ENCODE measurements at regions not wholly inside any gene's neighbourhood (a gene's known extent, or its start where the extent isn't known, plus 50 kb on each side); places are given as distances from the start of the nearest gene placed in this dataset.

DNA sequence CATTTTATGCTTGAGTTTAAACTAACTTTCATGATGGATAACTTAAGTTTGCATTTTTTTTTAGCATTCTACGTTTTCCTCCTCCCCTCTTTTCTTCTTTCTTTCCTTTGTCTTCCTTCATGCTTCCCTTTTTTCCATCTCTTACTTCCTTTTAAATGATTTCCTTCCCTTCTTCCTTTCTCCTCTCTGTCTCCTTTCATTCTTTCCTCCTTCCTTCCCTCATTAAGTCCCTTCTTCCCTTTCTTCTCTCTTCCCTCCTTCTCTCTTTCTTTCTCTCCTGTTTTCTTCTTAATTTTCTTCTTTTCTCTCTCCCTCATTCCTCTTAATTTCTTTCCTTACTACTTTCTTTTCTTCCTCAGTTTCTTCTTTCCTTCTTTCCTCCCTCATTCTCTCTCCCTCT, 376.0 kb downstream of the LRIG3 start:
- Histone ChIP-seq H3K9me3 (no peaks in the 10 kb centered on the region), H3K27ac (no peak overlapping the region), H3K27me3 (no peaks in the 10 kb centered on the region), H3K4me3 (no peak overlapping the region), H3K36me3 (no peaks in the 10 kb centered on the region), H3K4me1 (peaks cover 0 to 5% (median 0%) of the 10 kb centered on the region in 12 donors)
- DNase-seq (no peak), ATAC-seq (no peak)
- no peak for TF ChIP-seq POLR2A (IDR thresholded peaks at IDR 0.05)
- TF ChIP-seq, protein P1, sequence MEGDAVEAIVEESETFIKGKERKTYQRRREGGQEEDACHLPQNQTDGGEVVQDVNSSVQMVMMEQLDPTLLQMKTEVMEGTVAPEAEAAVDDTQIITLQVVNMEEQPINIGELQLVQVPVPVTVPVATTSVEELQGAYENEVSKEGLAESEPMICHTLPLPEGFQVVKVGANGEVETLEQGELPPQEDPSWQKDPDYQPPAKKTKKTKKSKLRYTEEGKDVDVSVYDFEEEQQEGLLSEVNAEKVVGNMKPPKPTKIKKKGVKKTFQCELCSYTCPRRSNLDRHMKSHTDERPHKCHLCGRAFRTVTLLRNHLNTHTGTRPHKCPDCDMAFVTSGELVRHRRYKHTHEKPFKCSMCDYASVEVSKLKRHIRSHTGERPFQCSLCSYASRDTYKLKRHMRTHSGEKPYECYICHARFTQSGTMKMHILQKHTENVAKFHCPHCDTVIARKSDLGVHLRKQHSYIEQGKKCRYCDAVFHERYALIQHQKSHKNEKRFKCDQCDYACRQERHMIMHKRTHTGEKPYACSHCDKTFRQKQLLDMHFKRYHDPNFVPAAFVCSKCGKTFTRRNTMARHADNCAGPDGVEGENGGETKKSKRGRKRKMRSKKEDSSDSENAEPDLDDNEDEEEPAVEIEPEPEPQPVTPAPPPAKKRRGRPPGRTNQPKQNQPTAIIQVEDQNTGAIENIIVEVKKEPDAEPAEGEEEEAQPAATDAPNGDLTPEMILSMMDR (IDR thresholded peaks at IDR 0.05), result no peak
- WGBS, 4 donors, result 68 to 86% (median 75%) methylated on average over 1 of the region's 1 CpG
- intact Hi-C loops (cut with DNase I), result loop anchor here in 5 of 10 donors (5.0 to 10.0 kb wide), 4 partner anchors 199 to 611 kb away; no protein-coding TSS in a partner anchor

DNA sequence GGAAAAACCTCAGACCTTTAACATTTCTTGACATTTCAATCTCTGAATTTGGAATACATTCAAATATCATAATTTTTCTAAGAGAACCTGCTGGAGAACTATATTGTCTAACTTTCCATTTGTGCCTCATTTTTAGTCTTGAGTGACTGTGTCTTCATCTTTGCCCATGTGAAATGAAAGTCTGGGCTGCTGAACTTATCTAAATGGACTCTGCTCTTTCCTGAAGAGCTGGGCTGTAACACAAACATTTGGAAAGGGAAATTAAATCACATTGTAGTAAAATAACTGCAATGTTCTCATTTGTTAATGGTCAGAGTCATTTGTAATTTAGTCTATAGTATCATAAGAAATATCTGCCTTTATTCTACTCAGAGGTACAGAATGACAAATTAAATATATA, 373.1 kb downstream of the LRIG3 start:
- Histone ChIP-seq H3K27me3 (no peaks in the 10 kb centered on the region), H3K27ac (no peak overlapping the region), H3K4me3 (no peak overlapping the region), H3K4me1 (no peaks in the 10 kb centered on the region), H3K36me3 (no peaks in the 10 kb centered on the region), H3K9me3 (no peaks in the 10 kb centered on the region)
- TF ChIP-seq, protein P1 (IDR thresholded peaks at IDR 0.05), result no peak
- TF ChIP-seq POLR2A (IDR thresholded peaks at IDR 0.05), result no peak
- ATAC-seq (no peak), DNase-seq (no peak)
- intact Hi-C loops (cut with DNase I), result loop anchor here in 1 of 10 donors (10.0 kb wide), 2 partner anchors 202 to 608 kb away; no protein-coding TSS in a partner anchor

DNA sequence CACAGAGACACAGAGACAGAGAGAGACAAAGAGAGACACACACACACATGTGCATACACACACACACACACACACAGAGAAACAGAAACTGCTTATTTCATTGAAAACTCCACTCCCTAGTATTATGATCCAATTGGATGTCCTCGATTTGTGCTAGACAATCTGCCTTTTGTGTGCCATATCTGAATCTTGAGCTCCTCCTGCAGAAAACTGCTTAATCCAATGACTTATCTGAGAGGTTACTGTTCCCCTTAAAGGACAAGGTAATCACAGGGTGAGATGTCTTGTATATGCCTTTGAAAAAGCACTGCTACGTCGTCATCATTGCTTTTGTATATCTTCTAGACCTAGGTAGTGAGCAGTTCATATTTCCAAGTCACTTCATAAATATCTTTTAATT, 371.5 kb downstream of the LRIG3 start:
- 86 to 90% (median 89%) methylated on average over 3 of the region's 3 CpGs for WGBS, 4 donors
- no peaks in the 10 kb centered on the region for H3K9me3 ChIP-seq
- DNase-seq, result no peak
- no peaks in the 10 kb centered on the region for H3K27me3 ChIP-seq
- H3K4me3 ChIP-seq, result no peak overlapping the region
- TF ChIP-seq, protein P1 (IDR thresholded peaks at IDR 0.05), result no peak
- TF ChIP-seq POLR2A (IDR thresholded peaks at IDR 0.05), result no peak
- H3K36me3 ChIP-seq, result no peaks in the 10 kb centered on the region
- no peaks in the 10 kb centered on the region for H3K4me1 ChIP-seq
- H3K27ac ChIP-seq, result no peak overlapping the region
- no peak for ATAC-seq
- intact Hi-C loops (cut with DNase I), result loop anchor here in 1 of 10 donors (10.0 kb wide), 2 partner anchors 204 to 606 kb away; no protein-coding TSS in a partner anchor

DNA sequence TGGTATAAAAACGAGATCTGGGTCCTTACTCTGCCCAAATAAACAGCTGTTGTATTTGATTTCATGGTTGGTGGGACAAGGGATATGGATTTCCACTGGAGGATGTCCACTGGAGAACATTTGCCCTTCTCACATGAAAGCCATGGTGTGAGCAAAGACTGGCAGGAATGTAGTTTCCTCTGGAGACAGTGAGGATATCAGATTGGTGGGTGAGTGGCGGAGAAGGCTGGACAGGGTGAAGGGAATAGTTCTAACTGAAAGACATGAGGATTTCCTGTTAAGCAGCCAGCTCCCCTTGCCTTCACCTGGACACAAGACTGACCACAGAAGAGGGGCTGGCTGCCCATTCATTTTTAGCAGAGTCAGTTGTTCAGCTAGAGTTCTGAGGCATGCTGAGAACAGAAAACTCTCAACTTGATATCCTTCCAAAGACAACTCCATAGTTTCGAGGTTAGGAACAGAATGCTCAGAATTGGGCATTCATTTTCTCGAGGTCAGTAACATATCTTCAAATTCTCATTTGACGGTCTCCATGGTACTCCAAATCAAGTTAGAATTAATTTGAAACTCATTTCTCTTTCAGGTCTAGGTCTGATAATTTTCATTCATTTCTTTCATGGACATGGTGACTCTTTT, 365.7 kb downstream of the LRIG3 start:
- Histone ChIP-seq H3K27me3 (no peaks in the 10 kb centered on the region), H3K27ac (no peak overlapping the region), H3K9me3 (no peaks in the 10 kb centered on the region), H3K4me3 (no peak overlapping the region), H3K36me3 (no peaks in the 10 kb centered on the region), H3K4me1 (no peaks in the 10 kb centered on the region)
- WGBS, 4 donors, result 54 to 77% (median 75%) methylated on average over 5 of the region's 5 CpGs
- TF ChIP-seq, protein P1 (IDR thresholded peaks at IDR 0.05), result no peak
- TF ChIP-seq POLR2A (IDR thresholded peaks at IDR 0.05), result no peak
- DNase-seq, result no peak
- intact Hi-C loops (cut with DNase I), result no loop called here
- no peak for ATAC-seq
